K562 (cell line): ENCODE measurements at regions not wholly inside any gene's neighbourhood (a gene's known extent, or its start where the extent isn't known, plus 50 kb on each side); places are given as distances from the start of the nearest gene placed in this dataset.

Experiments
- ATAC-seq: fragments of 200-7000 bp; cut with Tn5 transposase; 3 replicates; pipeline ENCODE4 v1.9.1; 2020; ENCODE audit warnings: moderate library complexity
- BruUV-seq: library from RNA; stranded (reverse); fragments of 400-500 nt; replicated peaks from 2 replicates; lab custom pipeline; 2021; lab: Mats Ljungman, UMichigan
- CTCF ChIA-PET: fragments of 300-600 bp; formaldehyde crosslinking; extraction: SDS; loops from one replicate; lab custom pipeline; 2021; ENCODE audit warnings: low intra/inter-chr PET ratio; lab: Yijun Ruan, JAX
- POLR2A ChIA-PET: fragments of 300-600, 350-650 bp; sonication (Branson Sonifier 250); formaldehyde crosslinking; extraction: SDS; loops from one replicate; lab custom pipeline; 2021; ENCODE audit warnings: antibody characterized with exemption, inconsistent platforms; lab: Yijun Ruan, JAX
- DNase-seq, 4 experiments: peaks; one replicate each; pipeline versions ENCODE4 v3.0.0 to v3.0.0-alpha.2; 2011 to 2018; ENCODE audit warnings: low spot score in 3 of 4, mixed read lengths in 3 of 4; ENCODE audit errors: extremely low read depth in 1 of 4
- FAIRE-seq: peaks from 2 replicates; lab custom pipeline; 2011; peaks lifted over from hg19 to GRCh38; lab: Jason Lieb, UNC
- H2AFZ ChIP-seq: 2 replicates; pipeline ENCODE4 v1.6.0; 2011; ENCODE audit warnings: low read depth, low read length, control low read depth, inconsistent platforms
- H3K27ac ChIP-seq: fragments of 200-600 bp; 3 replicates; pipeline ENCODE4 v1.8.0; 2011; ENCODE audit warnings: low read depth, mild to moderate bottlenecking, control low read depth, inconsistent platforms, low read length, moderate library complexity, mixed read lengths; ENCODE audit errors: extremely low read depth
- H3K27me3 ChIP-seq, 2 experiments: fragments of 300-600 bp in 1 of 2; 2 replicates in 1 of 2; 3 replicates in 1 of 2; pipeline versions ENCODE4 v1.6.0 to v1.8.0; 2011; ENCODE audit warnings: inconsistent platforms in 2 of 2, low read length in 2 of 2, mild to moderate bottlenecking in 1 of 2, mixed read lengths in 1 of 2, moderate library complexity in 1 of 2; ENCODE audit not compliant: control insufficient read depth in 2 of 2, insufficient read depth in 2 of 2
- H3K36me3 ChIP-seq: fragments of 300-600 bp; 3 replicates; pipeline ENCODE4 v1.8.0; 2011; ENCODE audit warnings: mild to moderate bottlenecking, low read length, inconsistent platforms; ENCODE audit not compliant: control insufficient read depth, insufficient read depth
- H3K4me1 ChIP-seq, 2 experiments: fragments of 200-600 bp in 1 of 2; replicated peaks in 1 of 2; 2 replicates in 1 of 2; 3 replicates in 1 of 2; pipeline versions ENCODE4 v1.5.1 to v1.8.0; 2011; ENCODE audit warnings: inconsistent platforms in 2 of 2, low read length in 2 of 2, mild to moderate bottlenecking in 1 of 2, mixed read lengths in 1 of 2, moderate library complexity in 1 of 2; ENCODE audit not compliant: control insufficient read depth in 2 of 2, insufficient read depth in 2 of 2
- H3K4me2 ChIP-seq: 2 replicates; pipeline ENCODE4 v1.6.1; 2011; ENCODE audit warnings: low read length, control low read depth, inconsistent platforms, mixed read lengths; ENCODE audit not compliant: insufficient read depth
- H3K4me3 ChIP-seq: fragments of 200-600 bp; sonication (generic), shearing (Covaris generic); 2 replicates; pipeline ENCODE4 v1.5.1; 2016; ENCODE audit warnings: control low read depth, inconsistent platforms
- H3K79me2 ChIP-seq: fragments of 200-600 bp; 3 replicates; pipeline ENCODE4 v1.8.0; 2011; ENCODE audit warnings: low read length, inconsistent platforms; ENCODE audit not compliant: control insufficient read depth, insufficient read depth
- H3K9ac ChIP-seq, 2 experiments: 2 replicates each; pipeline versions ENCODE4 v1.6.0 to v1.6.1; 2011; ENCODE audit warnings: low read depth in 2 of 2, low read length in 2 of 2, control low read depth in 1 of 2, inconsistent platforms in 1 of 2, mild to moderate bottlenecking in 1 of 2, mixed read lengths in 1 of 2; ENCODE audit not compliant: insufficient read depth in 1 of 2
- H3K9me1 ChIP-seq: one replicate; pipeline ENCODE4 v1.6.0; 2011; ENCODE audit warnings: inconsistent platforms, mild to moderate bottlenecking, low read length, moderate library complexity; ENCODE audit not compliant: control insufficient read depth, insufficient read depth
- H3K9me3 ChIP-seq: replicated peaks from 2 replicates; pipeline ENCODE4 v1.5.1; 2011; ENCODE audit warnings: low read depth, low read length, inconsistent platforms; ENCODE audit not compliant: control insufficient read depth, insufficient read depth
- H4K20me1 ChIP-seq: replicated peaks from 2 replicates; pipeline ENCODE4 v1.6.1; 2011; ENCODE audit warnings: low read length, inconsistent platforms, mixed read lengths; ENCODE audit not compliant: control insufficient read depth, insufficient read depth
- ATF3 ChIP-seq, 2 experiments: fragments of 450-650 bp in 1 of 2; sonication (generic) in 1 of 2; formaldehyde crosslinking in 1 of 2; IDR thresholded peaks in 1 of 2; conservative IDR thresholded peaks in 1 of 2; 2 replicates each; pipeline versions ENCODE4 v1.6.1 to v1.8.1; 2016 to 2023; ENCODE audit warnings: mild to moderate bottlenecking in 2 of 2, moderate library complexity in 2 of 2, inconsistent platforms in 1 of 2, missing genetic modification reagents in 1 of 2
- C11orf30 ChIP-seq: fragments of 450-650 bp; IDR thresholded peaks from 2 replicates; pipeline ENCODE4 v1.6.1; 2016; ENCODE audit warnings: low read depth, mild to moderate bottlenecking
- ETV1 ChIP-seq: fragments of 450-650 bp; conservative IDR thresholded peaks from 2 replicates; pipeline ENCODE4 v1.6.1; 2016; ENCODE audit warnings: missing genetic modification characterization, control low read depth, low read depth, missing compliant biosample characterization
- ID3 ChIP-seq, 2 experiments: fragments of 250-450 bp in 1 of 2; fragments of 450-650 bp in 1 of 2; sonication (Bioruptor Pico) in 1 of 2; IDR thresholded peaks; 2 replicates each; pipeline versions ENCODE4 v1.6.1 to v1.8.0; 2016 to 2021; ENCODE audit warnings: mild to moderate bottlenecking in 2 of 2, moderate library complexity in 2 of 2, missing compliant biosample characterization in 1 of 2, missing genetic modification characterization in 1 of 2
- KAT2B ChIP-seq: IDR thresholded peaks from one replicate; pipeline ENCODE4 v1.6.1; 2012; ENCODE audit warnings: low read depth, mild to moderate bottlenecking, control low read depth, inconsistent platforms, low read length, moderate library complexity
- KLF13 ChIP-seq: fragments of 450-650 bp; IDR thresholded peaks from 2 replicates; pipeline ENCODE4 v1.6.1; 2016; ENCODE audit warnings: missing genetic modification characterization, low read depth, mild to moderate bottlenecking, missing compliant biosample characterization, moderate library complexity, borderline replicate concordance
- POLR2H ChIP-seq: IDR thresholded peaks from 2 replicates; pipeline ENCODE4 v1.6.1; 2016; ENCODE audit warnings: missing genetic modification characterization, low read depth, mild to moderate bottlenecking, control low read depth, missing compliant biosample characterization, moderate library complexity
- RBM22 ChIP-seq: fragments of 200-400 bp; formaldehyde crosslinking; IDR thresholded peaks from 2 replicates; pipeline ENCODE4 v1.6.1; 2018; ENCODE audit warnings: low read length, low read depth; ENCODE audit not compliant: poor library complexity, severe bottlenecking
- RFX5 ChIP-seq: IDR thresholded peaks from 2 replicates; pipeline ENCODE4 v1.6.1; 2011; ENCODE audit warnings: low read depth, mild to moderate bottlenecking, improper control_type of control experiment, low read length
- SAP30 ChIP-seq: fragments of 200-600 bp; sonication (generic); IDR thresholded peaks from 2 replicates; pipeline ENCODE4 v1.6.1; 2012; ENCODE audit warnings: borderline replicate concordance, low read depth, mild to moderate bottlenecking, moderate library complexity, low read length, control low read depth, inconsistent platforms; ENCODE audit not compliant: insufficient read depth, poor library complexity, severe bottlenecking
- SFPQ ChIP-seq: fragments of 200-400 bp; formaldehyde crosslinking; IDR thresholded peaks from 2 replicates; pipeline ENCODE4 v1.6.1; 2017; ENCODE audit warnings: mild to moderate bottlenecking, low read depth, low read length, moderate library complexity
- ZNF263 ChIP-seq: sonication (generic); formaldehyde crosslinking; IDR thresholded peaks from 2 replicates; pipeline ENCODE4 v1.8.0; 2022; ENCODE audit warnings: mild to moderate bottlenecking, missing genetic modification reagents, borderline replicate concordance
- ZNF445 ChIP-seq: fragments of 250-450 bp; sonication (Bioruptor Pico); IDR thresholded peaks from 2 replicates; pipeline ENCODE4 v1.4.0; 2020; ENCODE audit warnings: low read depth, mild to moderate bottlenecking, moderate library complexity
- ZNF76 ChIP-seq: fragments of 250-450 bp; sonication (Bioruptor Pico); IDR thresholded peaks from 2 replicates; pipeline ENCODE4 v1.4.0; 2020; ENCODE audit warnings: mild to moderate bottlenecking, moderate library complexity, borderline replicate concordance
- ZSCAN29 ChIP-seq: fragments of 450-650 bp; IDR thresholded peaks from 2 replicates; pipeline ENCODE4 v1.6.1; 2017
- WGBS: fragments of 100-300 bp; shearing (Covaris generic); methylation state at CpG from one replicate; pipeline ENCODE4 v1.1.6; 2016; ENCODE audit warnings: low coverage, mixed read lengths; ENCODE audit not compliant: insufficient coverage; ENCODE audit errors: missing lambda C conversion rate; 5-methylcytosine and 5-hydroxymethylcytosine counted together
- in situ Hi-C: fragments of 300-500 bp; cut with MboI; formaldehyde crosslinking; loops from 4 replicates; pipeline ENCODE4 v1.15.0; 2018; ENCODE audit warnings: inconsistent platforms, mixed read lengths
- intact Hi-C: fragments of 100-400 bp; cut with micrococcal nuclease; formaldehyde crosslinking; loops from 2 replicates; pipeline ENCODE4 v1.14.2; 2022

GRCh38 chr5:110951373-110951791 lies 120.1 kb upstream of the TSLP start:
- Histone ChIP-seq H3K4me1 (peaks cover 0 to 3% of the 10 kb centered on the region in 2 experiments; a peak in 1 of 5 replicates), H3K27ac (no peak overlapping the region), H3K79me2 (no peaks in the 10 kb centered on the region), H3K9me1 (no peaks in the 10 kb centered on the region), H3K9ac (no peak overlapping the region), H3K36me3 (no peaks in the 10 kb centered on the region), H3K4me2 (no peak overlapping the region), H2AFZ (no peak overlapping the region), H4K20me1 (no peaks in the 10 kb centered on the region), H3K4me3 (no peak overlapping the region), H3K9me3 (no peaks in the 10 kb centered on the region), H3K27me3 (no peaks in the 10 kb centered on the region)
- no peak for TF ChIP-seq POLR2H
- TF ChIP-seq ZNF445 (CRISPR knock-in tag) = no peak
- no peak for TF ChIP-seq ZNF263
- no peak for TF ChIP-seq SFPQ
- TF ChIP-seq SAP30 = no peak
- no peak for TF ChIP-seq RBM22
- TF ChIP-seq RFX5 = no peak
- no peak for TF ChIP-seq KAT2B
- TF ChIP-seq C11orf30 = no peak
- no peak for TF ChIP-seq ID3 (CRISPR knock-in tag; IDR thresholded peaks at IDR 0.05)
- no peak for TF ChIP-seq ID3 (tag; IDR thresholded peaks at IDR 0.05)
- TF ChIP-seq ZNF76 = no peak
- TF ChIP-seq KLF13 (tag) = no peak
- no peak for TF ChIP-seq ZSCAN29
- TF ChIP-seq ATF3 (IDR thresholded peaks at IDR 0.05) = no peak
- no peak for TF ChIP-seq ATF3 (CRISPR knock-in tag; conservative IDR thresholded peaks at IDR 0.05)
- no peak for TF ChIP-seq ETV1
- WGBS = 6% methylated on average over 2 of the region's 2 CpGs
- no TSS peak for BruUV-seq
- in situ Hi-C loops = no loop called here
- no peak for DNase-seq
- ChIA-PET CTCF (no interaction called here), POLR2A (no interaction called here)
- intact Hi-C loops = no loop called here
- FAIRE-seq = no peak
- no peak for ATAC-seq
